Frontal cortex (tissue), 3 donors: ENCODE measurements at regions not wholly inside any gene's neighbourhood (a gene's known extent, or its start where the extent isn't known, plus 50 kb on each side); places are given as distances from the start of the nearest gene placed in this dataset.

Experiments used
- DNase-seq, 2 donors: peaks; one replicate each; pipeline ENCODE4 v3.0.0; 2012; ENCODE audit warnings: low spot score in 2 of 2
- FAIRE-seq: peaks from 2 replicates; lab custom pipeline; 2012; peaks lifted over from hg19 to GRCh38; lab: Jason Lieb, UNC
- donor health status: control.
- donor health status: control.
- donor health status: control.

GRCh38 chr4:14607001-14607400, 395.3 kb upstream of the CPEB2 start:
- FAIRE-seq (no peak), DNase-seq (no peak)

GRCh38 chr4:14607578-14607977, 394.7 kb upstream of the CPEB2 start:
- no peak for FAIRE-seq
- DNase-seq, result no peak

GRCh38 chr4:14608630-14609029, 393.7 kb upstream of the CPEB2 start:
- no peak for DNase-seq
- no peak for FAIRE-seq

- FAIRE-seq (no peak), DNase-seq (no peak)
These were observed 387.4 kb upstream of the CPEB2 start for GRCh38 chr4:14614840-14615239.

GRCh38 chr4:14615671-14616070, 386.6 kb upstream of the CPEB2 start:
- DNase-seq (no peak), FAIRE-seq (no peak)

GRCh38 chr4:14620567-14621141, 381.6 kb upstream of the CPEB2 start:
- FAIRE-seq, result no peak

GRCh38 chr4:14621731-14622463, 380.4 kb upstream of the CPEB2 start:
- DNase-seq (no peak), FAIRE-seq (no peak)

More at GRCh38 chr4:14620567-14621141, 381.6 kb upstream of the CPEB2 start:
- DNase-seq, result no peak

- DNase-seq (no peak), FAIRE-seq (no peak)
These were observed 375.2 kb upstream of the CPEB2 start for GRCh38 chr4:14627038-14627437.

GRCh38 chr4:14631806-14632440, 370.4 kb upstream of the CPEB2 start:
- no peak for DNase-seq
- FAIRE-seq, result no peak

- no peak for FAIRE-seq
- DNase-seq, result no peak
These were observed 365.7 kb upstream of the CPEB2 start for GRCh38 chr4:14636563-14636962.

GRCh38 chr4:14640476-14640875, 361.8 kb upstream of the CPEB2 start:
- FAIRE-seq (no peak), DNase-seq (no peak)

GRCh38 chr4:14641871-14642270, 360.4 kb upstream of the CPEB2 start:
- DNase-seq, result no peak
- FAIRE-seq, result no peak

- no peak for DNase-seq
- no peak for FAIRE-seq
These were observed 357.6 kb upstream of the CPEB2 start for GRCh38 chr4:14644580-14645282.

- DNase-seq, result no peak
- FAIRE-seq, result no peak
These were observed 355.4 kb upstream of the CPEB2 start for GRCh38 chr4:14646831-14647230.

GRCh38 chr4:14650127-14650526, 352.2 kb upstream of the CPEB2 start:
- FAIRE-seq (no peak), DNase-seq (no peak)

- no peak for DNase-seq
- no peak for FAIRE-seq
These were observed 349.8 kb upstream of the CPEB2 start for GRCh38 chr4:14652522-14652921.

GRCh38 chr4:14653338-14653737, 348.9 kb upstream of the CPEB2 start:
- DNase-seq (no peak), FAIRE-seq (no peak)

GRCh38 chr4:14659286-14659685, 343.0 kb upstream of the CPEB2 start:
- FAIRE-seq (no peak), DNase-seq (no peak)

GRCh38 chr4:14667624-14668151, 334.6 kb upstream of the CPEB2 start:
- DNase-seq (no peak), FAIRE-seq (no peak)

- DNase-seq, result no peak
- no peak for FAIRE-seq
These were observed 334.0 kb upstream of the CPEB2 start for GRCh38 chr4:14668296-14668695.

GRCh38 chr4:14669371-14669770, 332.9 kb upstream of the CPEB2 start:
- no peak for DNase-seq
- FAIRE-seq, result no peak
